ENCODE measurements at regions not wholly inside any gene's neighbourhood (a gene's known extent, or its start where the extent isn't known, plus 50 kb on each side); places are given as distances from the start of the nearest gene placed in this dataset.

DNA sequence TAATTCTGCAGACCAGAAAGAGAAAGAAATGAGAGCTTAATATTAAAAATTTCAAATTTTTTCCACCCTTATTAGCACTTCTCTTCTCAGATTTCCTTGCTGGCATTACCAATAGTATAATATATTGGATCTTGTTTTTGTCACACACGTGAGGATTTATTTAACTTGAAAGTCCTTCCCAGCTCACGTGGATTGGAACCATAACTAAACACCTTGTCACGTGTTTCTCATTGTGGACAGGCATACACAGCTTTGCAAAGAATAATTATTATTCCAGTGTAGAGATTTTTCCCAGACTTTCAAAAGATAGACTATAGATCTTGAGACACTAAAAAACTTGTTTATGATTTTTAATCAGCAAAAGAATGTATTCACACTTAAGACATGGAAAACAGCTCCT lies 123.8 kb upstream of the LPAR1 start:
- Mint-ChIP-seq H3K9me3 (peaks cover 4% of the 10 kb centered on the region), H3K27ac (no peak overlapping the region), H3K36me3 (ENCODE audit: low read depth) (peaks cover 8% of the 10 kb centered on the region), H3K4me3 (no peak overlapping the region), H3K4me1 (peaks cover 37% of the 10 kb centered on the region), H3K27me3 (ENCODE audit: low read depth) (no peaks in the 10 kb centered on the region)
- TF ChIP-seq CTCF (IDR thresholded peaks at IDR 0.05; ENCODE audit: unreplicated experiment in 3 of 3) = no peak

DNA sequence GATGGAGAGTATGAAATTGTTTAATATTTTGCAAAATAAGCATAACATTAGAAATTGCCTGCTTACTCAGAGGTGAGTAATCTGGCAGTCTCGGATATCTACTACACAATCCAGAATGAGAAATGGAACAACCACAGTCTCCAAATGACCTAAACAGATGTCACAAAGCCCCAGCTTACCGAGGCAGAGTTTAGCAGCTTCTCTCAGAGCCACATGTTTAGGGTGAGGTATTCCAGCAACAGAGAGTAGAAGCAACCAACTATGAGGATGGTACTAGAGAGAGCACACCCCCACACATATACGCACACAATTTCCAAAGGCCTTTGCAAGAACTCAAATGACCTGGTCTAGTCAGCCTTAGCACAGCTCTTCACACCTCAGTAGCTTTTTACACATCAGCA lies 122.7 kb upstream of the LPAR1 start:
- Mint-ChIP-seq H3K9me3 (no peaks in the 10 kb centered on the region), H3K27ac (peak overlapping the region in 2 of 3 experiments; percentile 13 to 37), H3K4me1 (peaks cover 37% of the 10 kb centered on the region), H3K27me3 (ENCODE audit: low read depth) (no peaks in the 10 kb centered on the region), H3K4me3 (no peak overlapping the region), H3K36me3 (ENCODE audit: low read depth) (peaks cover 5% of the 10 kb centered on the region)
- no peak for TF ChIP-seq CTCF (IDR thresholded peaks at IDR 0.05; ENCODE audit: unreplicated experiment in 3 of 3)

GRCh38 chr9:111158999-111159398 lies 120.7 kb upstream of the LPAR1 start:
- H3K27me3 Mint-ChIP-seq (ENCODE audit: low read depth) = no peaks in the 10 kb centered on the region
- peak overlapping the region in 1 of 3 experiments; percentile 12 for H3K27ac Mint-ChIP-seq
- no peak overlapping the region for H3K4me3 Mint-ChIP-seq
- TF ChIP-seq CTCF (IDR thresholded peaks at IDR 0.05; ENCODE audit: unreplicated experiment in 3 of 3) = no peak
- H3K4me1 Mint-ChIP-seq = peaks cover 30% of the 10 kb centered on the region
- no peaks in the 10 kb centered on the region for H3K36me3 Mint-ChIP-seq (ENCODE audit: low read depth)
- no peaks in the 10 kb centered on the region for H3K9me3 Mint-ChIP-seq

GRCh38 chr9:111158363-111158762 lies 120.1 kb upstream of the LPAR1 start:
- H3K9me3 Mint-ChIP-seq = no peaks in the 10 kb centered on the region
- no peak for TF ChIP-seq CTCF (IDR thresholded peaks at IDR 0.05; ENCODE audit: unreplicated experiment in 3 of 3)
- no peaks in the 10 kb centered on the region for H3K27me3 Mint-ChIP-seq (ENCODE audit: low read depth)
- no peaks in the 10 kb centered on the region for H3K36me3 Mint-ChIP-seq (ENCODE audit: low read depth)
- H3K4me3 Mint-ChIP-seq = no peak overlapping the region
- H3K4me1 Mint-ChIP-seq = peaks cover 26% of the 10 kb centered on the region
- H3K27ac Mint-ChIP-seq = peak overlapping the region in 2 of 3 experiments; percentile 12 to 17

GRCh38 chr9:111154081-111154562 lies 115.9 kb upstream of the LPAR1 start:
- Mint-ChIP-seq H3K4me1 (peaks cover 21% of the 10 kb centered on the region), H3K36me3 (ENCODE audit: low read depth) (no peaks in the 10 kb centered on the region), H3K27ac (peak overlapping the region in 2 of 3 experiments; percentile 18 to 48), H3K4me3 (no peak overlapping the region), H3K9me3 (no peaks in the 10 kb centered on the region), H3K27me3 (ENCODE audit: low read depth) (no peaks in the 10 kb centered on the region)
- no peak for TF ChIP-seq CTCF (IDR thresholded peaks at IDR 0.05; ENCODE audit: unreplicated experiment in 3 of 3)

DNA sequence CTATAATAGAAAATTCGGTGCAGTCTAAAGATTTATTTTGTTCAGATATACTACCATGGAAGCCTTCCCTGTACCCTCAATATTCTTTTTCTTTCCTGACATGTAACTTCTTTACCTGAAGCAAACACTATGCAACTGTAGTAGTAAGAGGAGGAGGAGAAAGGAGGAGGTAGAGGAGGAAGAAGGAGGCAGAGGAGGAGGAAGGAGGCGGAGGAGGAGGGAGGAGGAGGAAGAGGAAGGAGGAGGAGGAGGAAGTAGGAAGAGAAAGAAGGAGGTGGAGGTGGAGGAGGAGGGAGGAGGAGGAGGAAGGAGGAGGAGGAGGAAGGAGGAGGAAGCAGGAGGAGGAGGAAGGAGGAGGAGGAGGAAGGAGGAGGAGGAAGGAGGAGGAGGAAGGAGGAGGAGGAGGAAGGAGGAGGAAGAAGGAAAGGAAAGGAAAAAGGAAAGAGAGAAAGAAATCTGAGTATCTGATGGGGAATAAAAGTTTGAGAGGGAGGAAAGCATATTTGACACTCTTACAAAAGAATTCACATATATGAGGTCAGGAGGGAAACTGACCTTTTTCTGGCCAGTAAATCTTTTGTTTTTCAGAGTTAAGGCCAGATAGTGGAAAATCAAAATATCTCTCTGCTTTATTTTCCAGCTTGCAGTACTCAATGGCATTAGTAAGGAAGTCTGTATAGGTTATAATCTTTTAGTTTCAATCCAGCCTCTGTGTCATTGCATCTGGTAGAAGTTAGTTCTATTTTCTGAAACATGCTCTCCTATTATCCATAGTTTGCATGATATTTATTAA lies 114.5 kb upstream of the LPAR1 start:
- Mint-ChIP-seq H3K27ac (peak overlapping the region in 2 of 3 experiments; percentile 39 to 51), H3K4me1 (peaks cover 16% of the 10 kb centered on the region), H3K9me3 (no peaks in the 10 kb centered on the region), H3K4me3 (no peak overlapping the region), H3K27me3 (ENCODE audit: low read depth) (no peaks in the 10 kb centered on the region), H3K36me3 (ENCODE audit: low read depth) (no peaks in the 10 kb centered on the region)
- no peak for TF ChIP-seq CTCF (IDR thresholded peaks at IDR 0.05; ENCODE audit: unreplicated experiment in 3 of 3)
